C1 segment of cervical spinal cord (tissue), 14 donors: ENCODE measurements at regions not wholly inside any gene's neighbourhood (a gene's known extent, or its start where the extent isn't known, plus 50 kb on each side); places are given as distances from the start of the nearest gene placed in this dataset.
A peak's percentile ranks its signal among the peaks of the same experiment; 100 is the strongest.

Experiments
- DNase-seq, 14 donors: peaks; one replicate each; lab custom pipeline; 2025; lab: John Stamatoyannopoulos, UW

DNA sequence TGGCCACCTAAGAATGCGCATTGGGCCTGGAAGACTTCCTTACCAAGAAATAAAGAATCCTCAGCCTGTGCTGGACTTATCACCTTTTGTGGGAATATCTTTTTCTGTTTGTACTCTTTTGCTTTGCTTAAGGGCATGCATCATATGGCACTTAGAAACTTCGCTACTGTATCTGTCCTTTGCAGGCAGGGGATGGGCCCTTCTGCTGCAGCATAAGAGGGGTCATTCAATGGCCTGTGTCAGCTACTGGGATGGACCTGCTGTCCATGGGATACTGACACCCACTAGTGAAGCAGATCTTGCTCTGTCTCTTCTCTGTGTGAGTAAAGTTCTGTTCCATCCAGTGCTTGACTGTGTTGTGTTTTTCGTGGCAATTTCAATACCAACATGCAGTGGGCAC lies 239.0 kb upstream of the JUN start:
- no peak for DNase-seq

DNA sequence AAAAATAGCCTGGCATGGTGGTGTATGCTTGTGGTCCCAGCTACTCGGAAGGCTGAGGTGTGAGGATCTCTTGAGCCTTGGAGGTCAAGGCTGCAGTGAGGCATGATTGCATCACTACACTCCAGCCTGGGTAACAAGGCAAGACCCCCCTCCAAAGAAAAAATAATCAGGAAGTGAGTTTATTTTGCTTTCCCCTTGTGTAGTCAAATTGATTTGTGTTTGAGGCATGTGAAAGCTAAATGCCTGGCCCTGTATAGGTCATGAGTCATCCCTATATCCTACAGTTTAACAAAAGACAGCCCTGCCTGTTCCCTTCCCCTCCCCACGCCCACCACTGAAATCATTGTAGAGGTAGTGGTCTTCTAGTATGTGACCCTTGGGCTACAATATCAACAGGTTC lies 241.4 kb upstream of the JUN start:
- no peak for DNase-seq

DNA sequence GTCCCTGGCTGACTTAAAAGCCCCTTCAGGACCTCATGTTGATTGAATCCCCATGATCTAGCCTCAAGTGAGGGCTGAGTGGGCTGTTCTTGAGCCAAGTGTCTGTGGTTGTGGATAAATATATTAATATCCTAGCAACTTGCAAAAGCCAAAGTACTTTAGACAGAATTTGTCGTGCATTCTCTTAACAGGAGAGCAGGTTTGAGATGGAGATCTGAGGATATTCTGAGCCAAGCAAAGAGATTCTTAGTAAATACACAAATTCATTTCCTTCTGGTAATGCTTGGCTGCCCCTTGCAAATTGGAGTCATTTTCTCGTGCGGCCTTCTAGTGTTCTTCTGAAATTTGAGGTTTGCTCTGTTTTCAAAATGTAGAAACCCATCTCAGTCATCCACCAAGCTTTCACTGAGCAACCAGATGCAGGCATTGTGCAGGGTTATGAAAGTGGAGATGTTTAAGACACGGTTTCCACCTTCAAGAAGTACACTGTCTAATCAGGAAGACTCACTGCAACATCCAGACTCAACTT lies 242.1 kb upstream of the JUN start:
- DNase-seq: no peak

DNA sequence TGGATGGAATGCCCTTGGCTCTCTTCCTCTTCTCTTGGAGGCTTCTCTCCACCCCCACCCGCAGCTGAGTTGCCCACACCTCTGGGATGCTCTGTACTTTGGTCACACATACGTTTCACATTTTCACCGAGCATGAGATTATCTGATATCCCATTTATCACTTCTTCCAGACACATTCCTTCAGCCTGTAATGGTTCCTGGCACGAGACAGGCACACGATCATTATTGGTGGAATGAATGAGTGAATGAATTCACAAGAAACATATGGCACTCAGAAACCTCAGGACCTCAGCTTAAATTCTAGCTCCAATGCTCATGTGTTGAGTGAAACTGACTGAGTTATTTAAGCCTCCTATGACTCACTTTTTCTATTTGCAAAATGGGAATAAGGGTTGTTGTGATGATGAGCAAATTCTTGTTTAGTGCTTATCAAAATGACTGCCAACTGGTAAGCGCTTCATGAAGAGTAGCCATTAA lies 242.7 kb upstream of the JUN start:
- no peak for DNase-seq

DNA sequence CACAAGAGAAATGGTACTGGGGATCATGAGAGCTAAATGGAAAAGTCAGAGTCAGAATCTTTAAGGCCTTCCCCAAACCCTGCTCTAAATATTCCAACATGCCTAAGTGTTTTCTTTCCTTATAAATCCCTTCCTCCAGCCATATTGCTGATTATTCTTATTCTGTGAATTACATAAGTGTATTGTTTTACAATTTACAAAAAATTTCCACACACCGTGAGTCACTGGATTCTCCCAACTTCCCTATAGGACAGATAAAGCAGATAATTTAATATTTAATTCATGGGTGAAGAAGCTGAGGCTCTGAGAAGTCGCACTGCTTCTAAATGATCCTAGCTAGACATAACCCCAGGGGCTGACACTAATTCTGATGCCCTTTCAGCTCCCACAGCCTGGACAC lies 243.3 kb upstream of the JUN start:
- no peak for DNase-seq

DNA sequence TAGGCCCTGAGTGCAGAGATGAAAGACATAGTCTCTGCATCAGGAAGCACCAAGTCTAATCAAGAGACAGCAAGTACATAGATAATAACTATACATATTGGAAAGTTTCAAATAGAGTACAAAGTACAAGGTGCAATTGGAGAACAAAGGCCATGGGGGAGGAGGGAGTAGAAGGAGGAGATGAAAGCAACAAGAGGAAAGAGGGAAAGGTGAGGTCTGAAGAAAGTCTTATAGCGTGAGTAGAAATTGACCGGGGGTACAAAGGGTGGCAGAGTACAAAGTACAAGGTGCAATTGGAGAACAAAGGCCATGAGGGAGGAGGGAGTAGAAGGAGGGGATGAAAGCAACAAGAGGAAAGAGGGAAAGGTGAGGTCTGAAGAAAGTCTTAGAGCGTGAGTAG lies 244.2 kb upstream of the JUN start:
- no peak for DNase-seq

DNA sequence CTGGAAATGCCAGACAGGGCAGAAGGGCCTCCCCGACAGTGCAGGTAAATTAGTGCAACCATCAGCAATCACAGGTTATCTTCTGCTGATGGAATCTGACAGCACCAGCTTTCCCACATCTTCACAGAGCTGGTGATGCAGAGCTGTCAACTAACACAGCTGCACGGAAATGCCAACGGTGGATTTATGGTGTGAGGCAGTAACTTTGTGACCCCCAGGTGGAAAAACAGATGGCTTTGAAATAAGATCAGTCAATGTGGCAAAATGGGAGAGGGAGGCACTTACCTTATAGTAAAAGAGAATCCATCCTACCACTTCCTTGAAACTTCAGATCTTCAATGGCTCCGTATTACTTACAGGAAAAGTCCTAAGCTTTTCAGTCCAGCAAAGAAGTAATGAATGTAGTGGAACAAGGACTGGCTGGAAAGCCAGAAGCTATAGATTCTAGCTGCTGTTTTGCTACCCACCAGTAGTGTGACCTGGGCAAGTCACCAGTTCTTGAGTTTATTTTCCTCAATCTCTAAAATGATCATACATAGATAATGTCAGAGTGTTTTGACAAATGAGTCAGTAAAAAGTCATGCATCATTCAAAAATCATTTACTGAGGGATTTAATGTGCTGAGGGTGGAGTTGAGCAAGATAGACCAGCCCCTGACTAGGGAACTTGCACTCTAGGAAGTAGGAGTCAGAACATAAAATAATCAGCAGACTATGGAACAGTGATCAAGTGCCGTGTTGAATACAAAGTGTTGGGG lies 245.7 kb upstream of the JUN start:
- no peak for DNase-seq

DNA sequence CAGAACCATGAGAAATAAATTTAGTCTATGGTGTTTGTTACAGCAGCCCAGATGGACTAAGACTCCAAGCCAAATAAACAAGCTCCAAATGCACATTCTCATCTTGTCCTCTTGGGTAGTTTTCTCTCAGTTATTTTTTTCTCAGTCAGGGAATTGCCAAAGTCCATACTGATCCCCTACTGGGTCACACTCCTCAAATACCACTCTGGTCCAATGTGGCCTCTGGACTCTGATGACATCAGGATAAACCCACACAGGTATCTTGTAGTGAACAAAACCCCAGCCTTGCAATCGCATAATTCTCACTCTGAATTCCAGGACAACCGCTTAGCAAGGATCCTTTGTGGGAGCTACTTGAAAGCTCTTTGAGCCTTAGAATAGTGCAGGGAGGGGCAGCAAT lies 248.4 kb upstream of the JUN start:
- no peak for DNase-seq

DNA sequence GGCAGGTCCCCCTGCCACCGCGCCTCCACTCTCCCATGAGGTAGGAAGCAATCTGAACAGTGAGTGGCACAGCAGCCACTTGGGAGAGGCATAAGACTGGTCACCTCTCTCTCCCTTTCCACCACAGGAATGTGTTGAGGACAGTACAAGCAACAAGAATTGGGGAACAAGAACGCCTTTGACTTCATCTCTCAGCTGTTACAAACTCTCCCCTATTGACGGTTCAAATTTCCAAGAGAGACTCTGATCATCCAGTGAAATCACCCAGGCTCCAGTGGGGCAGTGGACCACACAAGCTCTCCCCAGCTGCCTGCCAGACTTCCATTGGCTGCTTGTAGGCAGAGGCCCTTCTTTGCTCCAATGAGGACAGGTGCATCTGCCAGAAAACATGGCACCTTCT lies 249.9 kb upstream of the JUN start:
- no peak for DNase-seq

DNA sequence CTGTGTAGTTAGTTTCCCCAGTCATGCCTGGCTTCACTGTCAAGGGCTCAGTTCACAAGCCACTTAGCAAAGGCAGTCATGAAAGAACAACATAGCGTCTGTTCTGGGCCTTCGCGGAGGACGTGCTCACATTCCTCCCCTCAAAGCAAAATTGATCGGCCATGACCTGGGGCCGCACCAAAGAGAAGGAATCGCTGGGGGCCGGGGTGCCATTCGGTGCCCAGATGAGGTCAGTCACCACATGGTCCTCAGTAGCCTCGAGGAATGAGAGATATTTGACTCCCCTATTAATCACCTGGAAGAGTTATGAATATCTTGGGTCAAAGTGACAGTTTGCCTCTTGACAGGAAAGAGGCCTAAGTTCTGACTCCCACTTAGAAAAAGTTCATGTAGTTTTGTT lies 251.1 kb upstream of the JUN start:
- DNase-seq: no peak

DNA sequence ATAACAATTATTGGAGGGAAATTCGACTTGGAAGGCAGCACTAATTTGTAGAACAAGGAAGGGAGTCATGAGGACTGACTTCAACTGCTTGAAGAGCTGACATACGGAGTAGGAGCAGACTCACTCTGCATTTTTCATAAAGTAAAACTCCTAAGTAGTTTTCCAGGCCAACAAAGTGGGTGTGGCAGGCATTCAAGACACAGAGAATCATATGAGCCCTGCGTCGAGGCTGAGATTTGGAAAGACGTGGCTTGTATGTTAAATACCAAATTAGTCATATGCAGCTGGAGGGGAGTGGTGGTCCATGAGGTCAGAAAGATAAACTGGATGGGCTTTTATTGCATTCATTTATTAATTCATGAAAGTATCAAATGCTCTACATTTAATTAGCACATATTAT lies 255.7 kb upstream of the JUN start:
- no peak for DNase-seq

DNA sequence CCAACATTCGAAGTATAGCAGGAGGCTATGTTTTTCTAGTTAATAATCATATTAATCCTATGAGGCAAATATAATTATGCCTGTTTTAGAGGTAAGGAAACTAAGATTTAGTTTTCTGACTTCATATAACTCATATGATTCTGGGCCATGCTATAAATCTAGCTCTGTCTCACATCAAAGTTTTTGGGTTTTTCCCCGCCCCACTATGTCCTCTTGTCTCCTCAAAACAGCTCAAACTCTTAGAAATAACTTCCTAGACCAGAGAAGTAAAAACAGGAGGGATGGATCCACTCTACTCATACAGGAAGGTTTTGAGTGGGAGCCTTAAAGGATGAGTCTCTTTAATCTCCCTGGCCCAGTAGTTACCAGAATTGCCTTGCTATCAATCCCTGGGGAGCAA lies 256.4 kb upstream of the FGGY start:
- DNase-seq: no peak

DNA sequence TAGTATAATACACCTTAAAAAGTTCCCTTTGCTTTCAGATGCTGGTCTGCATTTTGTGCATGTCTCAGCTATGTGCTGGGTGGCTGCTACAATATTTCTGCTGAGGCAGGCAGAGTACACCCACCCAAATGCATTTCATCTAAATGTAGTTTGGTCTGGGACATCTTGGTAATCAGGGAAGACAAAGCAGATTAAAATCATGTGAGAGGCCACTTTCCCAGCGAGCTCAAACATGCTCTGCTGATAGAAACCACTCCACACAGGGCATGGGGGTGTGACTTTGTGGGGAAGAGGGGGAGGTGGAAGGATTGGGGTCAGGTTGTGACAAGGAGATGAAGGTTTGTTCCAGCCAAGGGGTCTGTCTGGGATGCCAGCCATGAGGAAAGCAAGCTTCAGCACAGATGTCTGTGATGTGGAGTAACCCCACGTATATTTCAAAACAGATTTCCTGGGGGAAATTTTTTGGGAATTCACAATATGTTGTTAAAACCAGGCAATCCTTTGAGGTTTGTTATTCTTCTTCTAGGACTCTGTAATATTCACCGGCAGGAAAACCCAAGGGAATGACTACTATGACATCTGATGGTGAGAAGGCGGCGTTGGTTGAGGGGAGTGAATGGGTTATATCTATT lies 255.1 kb upstream of the FGGY start:
- no peak for DNase-seq

DNA sequence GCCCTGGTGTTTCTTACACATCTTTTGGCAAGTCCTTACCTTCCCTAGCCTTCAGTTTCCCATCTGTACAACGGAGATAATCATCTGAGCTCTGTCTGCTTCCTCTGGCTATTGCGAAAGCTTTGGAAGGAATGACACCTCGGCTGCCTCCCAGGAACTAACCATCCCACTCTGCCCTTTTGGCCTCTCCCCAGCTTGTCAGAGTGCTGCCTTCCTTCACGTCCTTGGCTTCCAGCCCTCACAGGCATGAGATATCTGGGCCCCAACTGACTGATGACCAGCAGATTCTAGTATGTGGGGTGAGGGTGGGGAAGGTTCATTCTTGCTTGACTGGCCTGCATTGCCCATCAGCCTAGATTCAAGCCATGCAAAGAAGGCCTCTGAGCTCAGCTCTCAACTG lies 253.1 kb upstream of the FGGY start:
- DNase-seq: no peak

DNA sequence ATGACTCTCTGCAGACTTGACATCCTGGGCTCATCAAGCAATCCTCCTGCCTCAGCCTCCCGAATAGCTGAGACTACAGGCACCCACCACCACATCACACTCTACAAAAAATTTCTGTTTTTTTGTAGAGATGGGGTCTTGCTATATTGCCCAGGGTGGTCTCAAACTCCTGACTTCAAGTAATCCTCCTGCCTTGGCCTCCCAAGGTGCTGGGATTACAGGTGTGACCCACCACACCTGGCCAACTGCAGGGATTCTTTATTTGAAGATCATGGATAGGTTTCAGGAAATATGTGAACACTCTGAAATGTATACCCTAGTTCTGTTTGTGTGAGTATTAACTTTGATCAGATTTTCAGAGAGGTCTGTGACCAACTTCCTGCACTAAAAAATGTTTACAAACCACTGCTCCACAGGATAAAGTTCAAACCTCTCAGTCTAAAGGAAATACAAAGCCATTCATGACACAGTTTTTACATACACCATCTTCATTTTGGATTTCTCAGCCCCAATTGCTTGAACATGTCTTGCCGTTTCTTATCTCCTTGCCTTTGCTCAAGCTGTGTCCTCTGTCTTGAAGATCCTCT lies 252.3 kb upstream of the FGGY start:
- no peak for DNase-seq

DNA sequence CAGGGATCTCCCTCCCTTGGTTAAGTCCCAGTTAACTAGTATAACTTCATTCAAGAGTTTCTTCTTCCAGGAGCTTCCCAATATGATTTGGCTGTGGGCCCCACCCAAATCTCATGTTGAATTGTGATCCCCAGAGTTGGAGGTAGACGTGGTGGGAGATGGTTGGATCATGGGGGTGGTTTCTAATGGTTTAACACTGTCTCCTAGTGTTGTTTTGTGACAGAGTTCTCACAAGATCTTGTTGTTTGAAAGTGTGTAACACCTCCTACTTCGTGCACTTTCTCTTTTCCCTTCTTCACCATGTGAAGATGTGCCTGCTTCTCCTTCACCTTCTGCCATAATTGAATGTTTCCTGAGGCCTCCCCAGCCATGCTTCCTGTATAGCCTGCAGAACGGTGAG lies 251.8 kb upstream of the FGGY start:
- DNase-seq: no peak

DNA sequence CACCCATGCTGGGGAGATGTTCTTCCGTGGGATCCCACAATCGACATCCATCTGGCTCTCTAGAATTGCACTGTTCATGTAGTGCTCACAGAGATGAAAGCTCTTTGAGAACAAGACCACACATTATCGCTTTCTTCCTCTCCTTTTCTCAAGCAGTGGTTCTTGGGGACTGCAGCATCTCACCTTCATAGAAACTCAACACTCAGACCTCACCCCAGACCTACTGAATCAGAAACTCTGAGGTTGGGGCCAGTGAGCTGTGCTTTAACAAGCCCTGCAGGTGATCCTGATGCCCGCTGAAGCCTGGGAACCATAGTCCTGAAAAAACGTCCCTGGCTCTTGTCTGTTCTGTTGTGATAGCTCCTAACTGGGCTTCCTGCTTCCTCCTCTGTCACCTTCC lies 251.3 kb upstream of the FGGY start:
- DNase-seq: no peak

DNA sequence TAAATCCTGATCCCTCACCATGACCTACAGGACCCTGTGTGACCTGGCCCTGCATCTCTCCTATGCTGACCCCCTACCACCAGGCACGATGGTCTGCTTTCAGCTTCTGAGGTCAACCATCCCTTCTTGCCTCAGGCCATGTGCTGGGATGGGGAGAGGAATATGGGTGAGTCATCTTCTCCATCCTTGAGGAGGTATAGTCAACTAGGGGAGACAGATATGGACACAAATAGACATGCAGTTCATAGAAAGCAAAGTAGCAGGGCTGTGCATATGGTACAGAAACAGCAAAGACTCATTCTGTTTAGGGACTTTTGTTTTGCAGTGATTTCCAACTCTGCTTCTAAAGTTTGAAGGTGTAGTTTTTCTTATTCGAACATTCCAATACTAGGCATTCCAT lies 250.8 kb upstream of the FGGY start:
- DNase-seq: no peak

DNA sequence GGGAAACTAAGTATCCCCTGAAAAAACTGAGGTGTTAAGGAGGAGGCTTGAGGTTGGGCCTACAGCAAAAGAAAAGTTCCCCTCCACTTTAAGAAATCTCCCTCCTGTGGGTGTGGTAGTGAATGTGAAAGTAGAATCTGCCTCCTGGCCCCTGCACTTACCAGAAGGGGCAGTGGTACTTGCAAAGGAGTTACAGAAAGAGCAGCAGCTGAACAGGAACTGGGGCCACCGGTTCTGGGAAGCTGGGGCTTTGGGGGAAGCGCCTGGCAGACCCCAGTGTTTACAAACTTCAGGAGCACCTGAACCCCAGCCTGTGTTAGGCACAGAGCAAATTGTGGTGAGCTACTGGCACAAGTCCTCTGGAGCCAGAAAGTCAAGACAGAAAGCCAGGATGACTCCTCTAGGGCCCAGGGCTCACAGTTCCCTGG lies 250.2 kb upstream of the FGGY start:
- DNase-seq: peak in 1 of 14 donors; percentile 49

DNA sequence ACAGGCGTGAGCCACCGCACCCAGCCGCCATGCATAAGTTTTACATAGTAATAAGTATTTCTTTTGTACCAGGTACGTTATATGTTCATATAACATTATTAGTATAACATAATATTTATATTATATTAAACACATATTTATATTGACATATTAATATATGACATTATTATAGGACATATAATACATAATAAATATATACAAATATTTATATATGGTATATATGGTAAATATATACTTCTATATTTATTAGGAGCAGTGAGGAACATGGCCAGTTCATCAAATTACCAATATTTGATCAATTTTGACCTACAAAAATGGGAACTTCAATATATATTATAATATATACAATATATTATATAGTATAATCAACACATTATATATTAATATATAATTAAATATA lies 245.9 kb upstream of the FGGY start:
- no peak for DNase-seq

DNA sequence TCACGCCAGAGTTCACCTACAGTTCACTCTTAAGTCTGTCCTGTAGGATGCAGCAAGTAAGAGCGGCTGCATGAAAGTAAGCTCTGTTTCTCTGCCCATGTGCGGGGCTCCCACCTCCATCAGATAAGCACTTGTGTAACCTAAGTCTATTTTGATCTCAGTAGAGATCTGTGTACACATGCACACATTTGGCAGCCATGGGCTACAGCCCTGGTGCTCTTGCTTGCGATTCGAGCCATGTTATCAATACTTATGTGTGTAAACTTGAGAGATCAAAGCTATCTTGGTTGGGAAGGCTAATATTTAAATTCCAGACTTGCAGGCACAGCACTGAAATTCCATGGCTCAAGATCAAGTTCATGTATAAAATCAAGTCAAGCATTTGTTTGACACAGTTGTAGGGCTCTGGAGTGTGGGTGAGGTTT lies 244.7 kb upstream of the FGGY start:
- no peak for DNase-seq

DNA sequence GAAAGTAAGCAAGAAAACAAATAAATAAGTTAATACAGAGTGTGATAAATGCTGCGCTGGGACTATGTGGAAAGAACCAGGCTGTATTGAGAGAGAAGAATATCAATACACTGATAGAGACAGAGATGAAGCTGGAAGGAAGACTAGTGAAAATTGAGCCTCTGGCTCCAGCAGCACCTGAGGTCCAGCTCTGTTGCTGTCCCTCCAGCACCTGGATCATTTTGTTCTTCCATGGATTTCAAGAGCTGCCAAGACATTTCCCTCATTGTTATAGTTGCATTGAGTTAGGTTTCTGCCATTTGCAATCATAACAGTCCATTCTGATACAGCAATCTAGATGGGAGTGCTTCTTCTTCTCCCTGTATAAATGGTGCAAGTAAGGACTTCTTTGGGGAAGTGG lies 242.7 kb upstream of the FGGY start:
- no peak for DNase-seq
